ENCODE measurements at regions not wholly inside any gene's neighbourhood (a gene's known extent, or its start where the extent isn't known, plus 50 kb on each side); places are given as distances from the start of the nearest gene placed in this dataset.
A peak's percentile ranks its signal among the peaks of the same experiment; 100 is the strongest.

- TF ChIP-seq AHDC1 (CRISPR knock-in tag; IDR thresholded peaks at IDR 0.05; ENCODE audit: borderline replicate concordance), result peak; percentile 99
- 0 out of 2 replicates have a peak, but pooled peaks have one; percentile 41 for TF ChIP-seq SPEN (CRISPR knock-in tag; IDR thresholded peaks at IDR 0.05; ENCODE audit: low read depth)
- peak; percentile 88; the same call in 1 of the 2 replicates for TF ChIP-seq ZNF512B (CRISPR knock-in tag; IDR thresholded peaks at IDR 0.05; ENCODE audit: borderline replicate concordance)
- TF ChIP-seq ZGPAT (CRISPR knock-in tag; IDR thresholded peaks at IDR 0.05), result peak; percentile 97
- 0 out of 2 replicates have a peak, but pooled peaks have one; percentile 18 for TF ChIP-seq ZNF629 (CRISPR knock-in tag; conservative IDR thresholded peaks at IDR 0.05)
- TF ChIP-seq ZC3H4 (CRISPR knock-in tag; IDR thresholded peaks at IDR 0.05; ENCODE audit: borderline replicate concordance), result no peak
- 0 out of 2 replicates have a peak, but pooled peaks have one; percentile 3 for TF ChIP-seq RAD21 (CRISPR knock-in tag; IDR thresholded peaks at IDR 0.05)
- TF ChIP-seq ZFX (CRISPR knock-in tag; IDR thresholded peaks at IDR 0.05; ENCODE audit: low read depth), result no peak
- TF ChIP-seq ATF1 (CRISPR knock-in tag; IDR thresholded peaks at IDR 0.05), result peak; percentile 82
- no peak for TF ChIP-seq MED8 (CRISPR knock-in tag; IDR thresholded peaks at IDR 0.05; ENCODE audit: insufficient replicate concordance)
- peak; percentile 99 for TF ChIP-seq MIXL1 (CRISPR knock-in tag; IDR thresholded peaks at IDR 0.05)
- TF ChIP-seq KAT8 (CRISPR knock-in tag; IDR thresholded peaks at IDR 0.05), result peak; percentile 79
- peak; percentile 94 for TF ChIP-seq ZNF792 (CRISPR knock-in tag; IDR thresholded peaks at IDR 0.05)
- no peak for TF ChIP-seq ZSCAN21 (CRISPR knock-in tag; IDR thresholded peaks at IDR 0.05; ENCODE audit: borderline replicate concordance)
- TF ChIP-seq, protein P1, sequence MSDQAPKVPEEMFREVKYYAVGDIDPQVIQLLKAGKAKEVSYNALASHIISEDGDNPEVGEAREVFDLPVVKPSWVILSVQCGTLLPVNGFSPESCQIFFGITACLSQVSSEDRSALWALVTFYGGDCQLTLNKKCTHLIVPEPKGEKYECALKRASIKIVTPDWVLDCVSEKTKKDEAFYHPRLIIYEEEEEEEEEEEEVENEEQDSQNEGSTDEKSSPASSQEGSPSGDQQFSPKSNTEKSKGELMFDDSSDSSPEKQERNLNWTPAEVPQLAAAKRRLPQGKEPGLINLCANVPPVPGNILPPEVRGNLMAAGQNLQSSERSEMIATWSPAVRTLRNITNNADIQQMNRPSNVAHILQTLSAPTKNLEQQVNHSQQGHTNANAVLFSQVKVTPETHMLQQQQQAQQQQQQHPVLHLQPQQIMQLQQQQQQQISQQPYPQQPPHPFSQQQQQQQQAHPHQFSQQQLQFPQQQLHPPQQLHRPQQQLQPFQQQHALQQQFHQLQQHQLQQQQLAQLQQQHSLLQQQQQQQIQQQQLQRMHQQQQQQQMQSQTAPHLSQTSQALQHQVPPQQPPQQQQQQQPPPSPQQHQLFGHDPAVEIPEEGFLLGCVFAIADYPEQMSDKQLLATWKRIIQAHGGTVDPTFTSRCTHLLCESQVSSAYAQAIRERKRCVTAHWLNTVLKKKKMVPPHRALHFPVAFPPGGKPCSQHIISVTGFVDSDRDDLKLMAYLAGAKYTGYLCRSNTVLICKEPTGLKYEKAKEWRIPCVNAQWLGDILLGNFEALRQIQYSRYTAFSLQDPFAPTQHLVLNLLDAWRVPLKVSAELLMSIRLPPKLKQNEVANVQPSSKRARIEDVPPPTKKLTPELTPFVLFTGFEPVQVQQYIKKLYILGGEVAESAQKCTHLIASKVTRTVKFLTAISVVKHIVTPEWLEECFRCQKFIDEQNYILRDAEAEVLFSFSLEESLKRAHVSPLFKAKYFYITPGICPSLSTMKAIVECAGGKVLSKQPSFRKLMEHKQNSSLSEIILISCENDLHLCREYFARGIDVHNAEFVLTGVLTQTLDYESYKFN (CRISPR knock-in tag; conservative IDR thresholded peaks at IDR 0.05), result peak; percentile 96
- TF ChIP-seq NCOR1 (IDR thresholded peaks at IDR 0.05; ENCODE audit: borderline replicate concordance, low read length), result peak; percentile 95
- TF ChIP-seq ZNF678 (CRISPR knock-in tag; IDR thresholded peaks at IDR 0.05), result no peak
Observed at GRCh38 chr2:72077702-72078169, 69.9 kb downstream of the CYP26B1 start (continued).

Measured in HepG2 (cell line).